PC-9 (cell line): ENCODE measurements at regions not wholly inside any gene's neighbourhood (a gene's known extent, or its start where the extent isn't known, plus 50 kb on each side); places are given as distances from the start of the nearest gene placed in this dataset.

Source experiments
- BruUV-seq: library from RNA; stranded (reverse); fragments of 400-500 nt; replicated peaks from 2 replicates; lab custom pipeline; 2021; lab: Mats Ljungman, UMichigan
- CTCF ChIA-PET: fragments of 300-600 bp; sonication (Branson Sonifier 250); formaldehyde crosslinking; loops from one replicate; lab custom pipeline; 2022; ENCODE audit warnings: antibody characterized with exemption; lab: Charles Lee
- POLR2A ChIA-PET: fragments of 300-600 bp; sonication (Branson Sonifier 250); formaldehyde crosslinking; loops from one replicate; lab custom pipeline; 2022; ENCODE audit warnings: antibody characterized with exemption; ENCODE audit not compliant: unreplicated experiment; lab: Charles Lee
- DNase-seq, 2 experiments: peaks; one replicate each; pipeline versions ENCODE4 v3.0.0 to v3.0.0-alpha.2; 2015 to 2022; ENCODE audit warnings: mixed read lengths in 1 of 2
- H2AFZ ChIP-seq: fragments of 200-600 bp; sonication (generic); 2 replicates; pipeline ENCODE4 v1.8.1; 2017; ENCODE audit warnings: antibody characterized with exemption
- H3F3A ChIP-seq: fragments of 200-600 bp; sonication (generic); 2 replicates; pipeline ENCODE4 v1.8.1; 2017; ENCODE audit warnings: antibody characterized with exemption, mild to moderate bottlenecking, low read depth; ENCODE audit not compliant: insufficient read depth
- H3K27ac ChIP-seq: fragments of 200-600 bp; sonication (generic); 2 replicates; pipeline ENCODE4 v1.6.1; 2016; ENCODE audit warnings: mixed run types
- H3K27me3 ChIP-seq: fragments of 200-600 bp; sonication (generic); 2 replicates; pipeline ENCODE4 v1.6.1; 2016; ENCODE audit warnings: low read depth, mixed run types; ENCODE audit not compliant: insufficient read depth
- H3K36me3 ChIP-seq: fragments of 200-600 bp; sonication (generic); 2 replicates; pipeline ENCODE4 v1.6.1; 2016; ENCODE audit warnings: low read depth, mixed run types
- H3K4me1 ChIP-seq: fragments of 200-600 bp; sonication (generic); replicated peaks from 2 replicates; pipeline ENCODE4 v1.6.1; 2016; ENCODE audit warnings: mixed run types; ENCODE audit not compliant: insufficient read depth
- H3K4me2 ChIP-seq: fragments of 200-600 bp; sonication (generic); 2 replicates; pipeline ENCODE4 v1.6.1; 2017; ENCODE audit warnings: mixed run types
- H3K4me3 ChIP-seq: fragments of 200-600 bp; sonication (generic); 2 replicates; pipeline ENCODE4 v1.6.1; 2016; ENCODE audit warnings: mixed run types
- H3K79me2 ChIP-seq: fragments of 200-600 bp; sonication (generic); 2 replicates; pipeline ENCODE4 v1.6.1; 2017; ENCODE audit warnings: low read depth, mixed run types
- H3K9me2 ChIP-seq: fragments of 200-600 bp; sonication (generic); 2 replicates; pipeline ENCODE4 v1.8.1; 2017; ENCODE audit warnings: mild to moderate bottlenecking; ENCODE audit not compliant: insufficient read depth
- H3K9me3 ChIP-seq: fragments of 200-600 bp; sonication (generic); 2 replicates; pipeline ENCODE4 v1.8.1; 2016; ENCODE audit warnings: low read depth; ENCODE audit not compliant: insufficient read depth
- H4K20me1 ChIP-seq: fragments of 200-600 bp; sonication (generic); 2 replicates; pipeline ENCODE4 v1.8.1; 2017; ENCODE audit not compliant: insufficient read depth
- EZH2 ChIP-seq: fragments of 200-600 bp; sonication (generic); IDR thresholded peaks from 2 replicates; pipeline ENCODE4 v1.8.0; 2017; ENCODE audit warnings: antibody characterized with exemption, low read depth
- intact Hi-C: fragments of 100-400 bp; cut with micrococcal nuclease; formaldehyde crosslinking; loops from one replicate; pipeline ENCODE4 v1.10.0; 2022; ENCODE audit not compliant: unreplicated experiment
- TF ChIP-seq, protein P1 (sequence below): fragments of 200-600 bp; sonication (generic); conservative IDR thresholded peaks from 2 replicates; pipeline ENCODE4 v1.6.1; 2017; ENCODE audit warnings: mixed run types, antibody characterized with exemption, mild to moderate bottlenecking, moderate library complexity

DNA sequence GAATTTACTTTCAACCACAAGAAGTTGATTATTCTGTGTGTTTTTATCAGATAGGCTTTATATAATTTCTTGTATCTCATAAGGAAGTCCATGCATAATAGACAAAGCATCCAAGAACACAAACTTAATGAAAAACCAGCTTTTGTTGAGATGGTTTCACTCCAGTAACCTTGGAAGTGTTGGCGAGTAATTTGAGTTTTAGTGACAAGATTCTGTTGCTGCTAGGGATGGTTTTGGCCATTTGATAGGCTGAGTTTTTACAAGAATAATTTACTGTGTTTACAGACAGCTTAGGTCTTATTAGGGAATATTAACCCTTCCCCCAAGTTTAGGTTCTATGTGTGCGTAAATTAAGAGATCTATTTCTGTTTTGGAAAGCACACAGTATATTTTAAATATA, 513.6 kb downstream of the USP25 start:
- H3K36me3 ChIP-seq = no peaks in the 10 kb centered on the region
- H3K27ac ChIP-seq = no peak overlapping the region
- H3K9me2 ChIP-seq = no peaks in the 10 kb centered on the region
- no peaks in the 10 kb centered on the region for H3K27me3 ChIP-seq
- H2AFZ ChIP-seq = no peak overlapping the region
- ChIA-PET CTCF (no interaction called here), POLR2A (no interaction called here)
- no TSS peak for BruUV-seq
- TF ChIP-seq EZH2 = no peak
- TF ChIP-seq, protein P1, sequence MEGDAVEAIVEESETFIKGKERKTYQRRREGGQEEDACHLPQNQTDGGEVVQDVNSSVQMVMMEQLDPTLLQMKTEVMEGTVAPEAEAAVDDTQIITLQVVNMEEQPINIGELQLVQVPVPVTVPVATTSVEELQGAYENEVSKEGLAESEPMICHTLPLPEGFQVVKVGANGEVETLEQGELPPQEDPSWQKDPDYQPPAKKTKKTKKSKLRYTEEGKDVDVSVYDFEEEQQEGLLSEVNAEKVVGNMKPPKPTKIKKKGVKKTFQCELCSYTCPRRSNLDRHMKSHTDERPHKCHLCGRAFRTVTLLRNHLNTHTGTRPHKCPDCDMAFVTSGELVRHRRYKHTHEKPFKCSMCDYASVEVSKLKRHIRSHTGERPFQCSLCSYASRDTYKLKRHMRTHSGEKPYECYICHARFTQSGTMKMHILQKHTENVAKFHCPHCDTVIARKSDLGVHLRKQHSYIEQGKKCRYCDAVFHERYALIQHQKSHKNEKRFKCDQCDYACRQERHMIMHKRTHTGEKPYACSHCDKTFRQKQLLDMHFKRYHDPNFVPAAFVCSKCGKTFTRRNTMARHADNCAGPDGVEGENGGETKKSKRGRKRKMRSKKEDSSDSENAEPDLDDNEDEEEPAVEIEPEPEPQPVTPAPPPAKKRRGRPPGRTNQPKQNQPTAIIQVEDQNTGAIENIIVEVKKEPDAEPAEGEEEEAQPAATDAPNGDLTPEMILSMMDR = no peak
- H4K20me1 ChIP-seq = no peaks in the 10 kb centered on the region
- H3K4me2 ChIP-seq = no peak overlapping the region
- no peaks in the 10 kb centered on the region for H3K79me2 ChIP-seq
- H3K4me1 ChIP-seq = no peaks in the 10 kb centered on the region
- no peak overlapping the region for H3K4me3 ChIP-seq
- intact Hi-C loops = no loop called here
- no peaks in the 10 kb centered on the region for H3F3A ChIP-seq
- H3K9me3 ChIP-seq = no peaks in the 10 kb centered on the region
- no peak for DNase-seq

- POLR2A ChIA-PET = interaction anchor here (0.6 kb wide), 1 partner anchor 1342 kb away, joined by 7 read pairs; no protein-coding TSS in a partner anchor
These were observed 518.9 kb downstream of the USP25 start for GRCh38 chr21:16248705-16249104.

GRCh38 chr21:16250273-16250672, 520.5 kb downstream of the USP25 start:
- BruUV-seq = no TSS peak
- TF ChIP-seq, protein P1 = no peak
- no peak for TF ChIP-seq EZH2
- intact Hi-C loops = no loop called here
- no peak overlapping the region for H3K4me2 ChIP-seq
- H3F3A ChIP-seq = no peaks in the 10 kb centered on the region
- H3K9me2 ChIP-seq = no peaks in the 10 kb centered on the region
- H3K27me3 ChIP-seq = no peaks in the 10 kb centered on the region
- no peak overlapping the region for H2AFZ ChIP-seq
- no peaks in the 10 kb centered on the region for H3K36me3 ChIP-seq
- H3K79me2 ChIP-seq = no peaks in the 10 kb centered on the region
- no peaks in the 10 kb centered on the region for H4K20me1 ChIP-seq
- H3K27ac ChIP-seq = no peak overlapping the region
- no peak overlapping the region for H3K4me3 ChIP-seq
- H3K4me1 ChIP-seq = no peaks in the 10 kb centered on the region
- ChIA-PET CTCF (no interaction called here), POLR2A (interaction anchor here (0.7 kb wide), 1 partner anchor 21 kb away, joined by 3 read pairs; no protein-coding TSS in a partner anchor)
- no peak for DNase-seq
- H3K9me3 ChIP-seq = no peaks in the 10 kb centered on the region

More at GRCh38 chr21:16248705-16249104, 518.9 kb downstream of the USP25 start:
- CTCF ChIA-PET = no interaction called here
- Histone ChIP-seq H3F3A (no peaks in the 10 kb centered on the region), H3K27ac (no peak overlapping the region), H3K4me1 (no peaks in the 10 kb centered on the region), H3K9me2 (no peaks in the 10 kb centered on the region), H3K27me3 (no peaks in the 10 kb centered on the region), H3K4me3 (no peak overlapping the region), H3K9me3 (no peaks in the 10 kb centered on the region), H3K79me2 (no peaks in the 10 kb centered on the region), H3K36me3 (no peaks in the 10 kb centered on the region), H3K4me2 (no peak overlapping the region), H2AFZ (no peak overlapping the region), H4K20me1 (no peaks in the 10 kb centered on the region)
- TF ChIP-seq, protein P1 = no peak
- no peak for TF ChIP-seq EZH2
- no TSS peak for BruUV-seq
- DNase-seq = no peak
- intact Hi-C loops = no loop called here
